T-helper 2 cell treated with Interferon-gamma antibody and Interleukin-4, amounts not matched to agents 5 μg/mL and 100 μg/mL, for 36 hours (primary cell): ENCODE measurements at regions not wholly inside any gene's neighbourhood (a gene's known extent, or its start where the extent isn't known, plus 50 kb on each side); places are given as distances from the start of the nearest gene placed in this dataset.

Source experiments
- DNase-seq: peaks from one replicate; pipeline ENCODE4 v3.0.0; 2021; ENCODE audit warnings: low spot score
- H3K27ac Mint-ChIP-seq: one replicate; pipeline ENCODE4 v1.8.0; 2021; ENCODE audit warnings: mild to moderate bottlenecking, mixed read lengths
- H3K27me3 Mint-ChIP-seq: one replicate; pipeline ENCODE4 v1.8.0; 2021; ENCODE audit warnings: low read depth, mixed read lengths
- H3K36me3 Mint-ChIP-seq: one replicate; pipeline ENCODE4 v1.8.0; 2021; ENCODE audit warnings: low read depth, mixed read lengths
- H3K4me1 Mint-ChIP-seq: one replicate; pipeline ENCODE4 v1.8.0; 2021; ENCODE audit warnings: low read depth, mixed read lengths
- H3K4me3 Mint-ChIP-seq: one replicate; pipeline ENCODE4 v1.8.0; 2022; ENCODE audit warnings: mild to moderate bottlenecking, moderate library complexity, mixed read lengths
- H3K9me3 Mint-ChIP-seq: one replicate; pipeline ENCODE4 v1.8.0; 2021; ENCODE audit warnings: mixed read lengths

GRCh38 chr4:175540732-175541131 is 271.3 kb downstream of the GPM6A start:
- H3K36me3 Mint-ChIP-seq: no peaks in the 10 kb centered on the region
- no peak overlapping the region for H3K27ac Mint-ChIP-seq
- no peaks in the 10 kb centered on the region for H3K27me3 Mint-ChIP-seq
- no peaks in the 10 kb centered on the region for H3K9me3 Mint-ChIP-seq
- no peaks in the 10 kb centered on the region for H3K4me1 Mint-ChIP-seq
- no peak for DNase-seq
- H3K4me3 Mint-ChIP-seq: no peak overlapping the region

- Mint-ChIP-seq H3K9me3 (no peaks in the 10 kb centered on the region), H3K4me1 (no peaks in the 10 kb centered on the region), H3K27me3 (no peaks in the 10 kb centered on the region), H3K27ac (no peak overlapping the region), H3K4me3 (no peak overlapping the region), H3K36me3 (no peaks in the 10 kb centered on the region)
- DNase-seq: no peak
Measured at GRCh38 chr4:175542786-175543185, 269.3 kb downstream of the GPM6A start.

DNA sequence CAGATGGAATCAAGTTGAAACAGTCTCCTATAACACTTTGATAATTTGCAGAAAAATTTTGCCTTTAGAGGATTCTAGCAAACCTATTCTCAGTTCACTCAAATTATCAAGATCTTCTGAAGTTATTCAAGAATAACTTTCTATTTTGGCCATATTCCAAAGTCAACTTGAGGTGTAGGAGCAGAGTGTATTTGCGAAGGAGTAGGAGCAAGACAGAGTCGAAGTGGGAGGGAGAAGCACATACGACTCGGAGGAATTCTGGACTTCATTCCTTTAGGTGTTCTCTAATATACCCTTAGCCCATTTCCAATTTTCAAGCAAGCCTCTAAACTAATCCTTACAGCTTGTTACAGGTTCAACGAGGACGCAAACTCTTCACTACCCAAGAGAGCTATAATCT is 252.9 kb downstream of the GPM6A start:
- DNase-seq: no peak
- no peak overlapping the region for H3K4me3 Mint-ChIP-seq
- no peaks in the 10 kb centered on the region for H3K36me3 Mint-ChIP-seq
- no peaks in the 10 kb centered on the region for H3K27me3 Mint-ChIP-seq
- H3K27ac Mint-ChIP-seq: no peak overlapping the region
- H3K4me1 Mint-ChIP-seq: no peaks in the 10 kb centered on the region
- H3K9me3 Mint-ChIP-seq: no peaks in the 10 kb centered on the region

GRCh38 chr4:175559526-175559925 is 252.5 kb downstream of the GPM6A start:
- no peaks in the 10 kb centered on the region for H3K4me1 Mint-ChIP-seq
- H3K27me3 Mint-ChIP-seq: no peaks in the 10 kb centered on the region
- H3K4me3 Mint-ChIP-seq: no peak overlapping the region
- H3K27ac Mint-ChIP-seq: no peak overlapping the region
- H3K36me3 Mint-ChIP-seq: no peaks in the 10 kb centered on the region
- no peaks in the 10 kb centered on the region for H3K9me3 Mint-ChIP-seq
- no peak for DNase-seq

DNA sequence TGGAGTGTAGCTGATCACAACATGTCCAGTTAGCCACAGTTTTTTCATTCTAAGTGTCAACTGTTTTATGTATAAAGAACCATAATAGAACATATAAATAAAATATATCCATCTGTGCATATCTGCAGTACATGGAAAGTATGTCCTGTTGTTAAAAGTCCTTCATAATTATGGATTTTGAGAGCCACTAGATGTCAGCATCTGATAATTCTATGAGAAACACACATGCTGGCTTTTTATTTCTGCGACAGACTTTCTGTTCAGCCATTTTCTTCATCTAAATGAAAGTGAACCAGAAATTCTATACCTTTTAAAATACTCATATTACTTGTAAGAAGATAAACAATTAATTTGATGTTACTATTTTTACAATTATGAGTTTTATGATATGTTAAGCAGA is 251.5 kb downstream of the GPM6A start:
- Mint-ChIP-seq H3K36me3 (no peaks in the 10 kb centered on the region), H3K9me3 (no peaks in the 10 kb centered on the region), H3K4me3 (no peak overlapping the region), H3K27me3 (no peaks in the 10 kb centered on the region), H3K27ac (no peak overlapping the region), H3K4me1 (no peaks in the 10 kb centered on the region)
- no peak for DNase-seq

- Mint-ChIP-seq H3K4me3 (no peak overlapping the region), H3K9me3 (no peaks in the 10 kb centered on the region), H3K4me1 (no peaks in the 10 kb centered on the region), H3K27ac (no peak overlapping the region), H3K36me3 (no peaks in the 10 kb centered on the region), H3K27me3 (no peaks in the 10 kb centered on the region)
- no peak for DNase-seq
Measured at GRCh38 chr4:175561696-175562095, 250.4 kb downstream of the GPM6A start.

DNA sequence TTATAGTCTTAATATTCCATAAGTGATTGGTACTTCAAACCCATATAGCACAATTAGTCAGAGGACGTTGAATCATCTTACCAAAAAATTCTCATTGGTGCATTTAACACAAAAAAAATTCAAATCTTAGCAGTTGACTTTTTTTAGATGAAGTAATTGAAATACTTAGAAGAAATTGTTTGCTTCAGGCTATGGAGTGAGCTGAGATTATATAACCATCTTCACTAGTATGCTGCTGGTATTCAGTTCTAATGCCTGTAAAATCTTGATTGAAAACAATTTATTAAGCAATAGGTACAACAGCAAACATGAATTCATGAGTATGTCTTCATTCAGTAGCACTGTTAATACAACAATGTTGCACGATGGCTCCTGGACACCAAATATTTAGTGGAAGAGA is 250.0 kb downstream of the GPM6A start:
- Mint-ChIP-seq H3K4me3 (no peak overlapping the region), H3K9me3 (no peaks in the 10 kb centered on the region), H3K27me3 (no peaks in the 10 kb centered on the region), H3K4me1 (no peaks in the 10 kb centered on the region), H3K27ac (no peak overlapping the region), H3K36me3 (no peaks in the 10 kb centered on the region)
- DNase-seq: no peak

DNA sequence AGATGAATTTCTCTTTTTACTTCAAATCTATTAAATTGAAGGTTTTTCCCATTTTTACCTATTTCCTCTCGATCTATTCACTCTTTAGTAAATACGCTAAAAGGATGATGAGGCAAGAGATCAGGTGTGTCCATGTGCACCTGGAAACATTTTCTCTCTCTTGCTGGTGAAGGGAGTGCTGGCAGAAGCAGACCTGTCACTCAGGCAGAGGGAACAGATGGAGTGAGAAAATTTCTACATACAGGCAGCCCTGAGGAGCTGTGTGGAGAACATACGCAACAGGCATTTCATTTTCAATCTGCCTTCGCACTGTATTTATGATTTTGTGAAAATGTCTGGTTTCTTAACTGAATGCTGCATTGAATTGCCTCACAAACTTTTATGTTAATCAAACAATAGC is 249.5 kb downstream of the GPM6A start:
- H3K36me3 Mint-ChIP-seq: no peaks in the 10 kb centered on the region
- no peaks in the 10 kb centered on the region for H3K4me1 Mint-ChIP-seq
- no peak overlapping the region for H3K27ac Mint-ChIP-seq
- H3K4me3 Mint-ChIP-seq: no peak overlapping the region
- H3K27me3 Mint-ChIP-seq: no peaks in the 10 kb centered on the region
- H3K9me3 Mint-ChIP-seq: no peaks in the 10 kb centered on the region
- no peak for DNase-seq
